CD14-positive monocyte (primary cell): ENCODE measurements at regions not wholly inside any gene's neighbourhood (a gene's known extent, or its start where the extent isn't known, plus 50 kb on each side); places are given as distances from the start of the nearest gene placed in this dataset.

Experiments
- DNase-seq, 3 donors: peaks; one replicate each; pipeline ENCODE4 v3.0.0-alpha.2; 2011 to 2022
- H2AFZ ChIP-seq: 2 replicates; pipeline ENCODE4 v1.6.0; 2012; ENCODE audit warnings: mild to moderate bottlenecking, low read depth, low read length, inconsistent platforms; ENCODE audit not compliant: insufficient read depth, poor library complexity, severe bottlenecking
- H3K27ac ChIP-seq, 2 donors: 1 replicate in 1 of 2; 2 replicates in 1 of 2; pipeline ENCODE4 v1.5.1; 2012 to 2013; ENCODE audit warnings: low read length in 2 of 2, control low read depth in 1 of 2, inconsistent platforms in 1 of 2, low read depth in 1 of 2, mild to moderate bottlenecking in 1 of 2
- H3K27me3 ChIP-seq, 2 donors: one replicate each; pipeline versions ENCODE4 v1.6.0 to v1.6.1; 2011 to 2013; ENCODE audit warnings: low read length in 2 of 2; ENCODE audit not compliant: control insufficient read depth in 2 of 2, insufficient read depth in 2 of 2
- H3K36me3 ChIP-seq, 2 donors: replicated peaks in 1 of 2; 1 replicate in 1 of 2; 2 replicates in 1 of 2; pipeline versions ENCODE4 v1.5.1 to v1.6.1; 2012 to 2013; ENCODE audit warnings: low read length in 2 of 2, control low read depth in 1 of 2, inconsistent platforms in 1 of 2, mild to moderate bottlenecking in 1 of 2; ENCODE audit not compliant: insufficient read depth in 2 of 2, control insufficient read depth in 1 of 2
- H3K4me1 ChIP-seq, 2 donors: 1 replicate in 1 of 2; 2 replicates in 1 of 2; pipeline versions ENCODE4 v1.5.1 to v1.6.1; 2012 to 2013; ENCODE audit warnings: low read length in 2 of 2, control low read depth in 1 of 2, inconsistent platforms in 1 of 2, mild to moderate bottlenecking in 1 of 2, moderate library complexity in 1 of 2; ENCODE audit not compliant: insufficient read depth in 2 of 2, control insufficient read depth in 1 of 2
- H3K4me2 ChIP-seq: replicated peaks from 2 replicates; pipeline ENCODE3; 2012; ENCODE audit warnings: low read length, moderate library complexity, mild to moderate bottlenecking; ENCODE audit not compliant: poor library complexity, severe bottlenecking; ENCODE audit errors: extremely low read depth
- H3K4me3 ChIP-seq, 3 experiments: fragments of 200-600 bp in 1 of 3; sonication (generic) in 1 of 3; replicated peaks in 1 of 3; 1 replicate in 2 of 3; 2 replicates in 1 of 3; pipeline ENCODE4 v1.5.1; 2011 to 2013; ENCODE audit warnings: low read length in 3 of 3, mild to moderate bottlenecking in 3 of 3, control low read depth in 2 of 3, low read depth in 2 of 3, inconsistent platforms in 1 of 3, moderate library complexity in 1 of 3
- H3K79me2 ChIP-seq: 2 replicates; pipeline ENCODE4 v1.6.0; 2012; ENCODE audit warnings: mild to moderate bottlenecking, control low read depth, inconsistent platforms, low read length, moderate library complexity; ENCODE audit not compliant: insufficient read depth
- H3K9ac ChIP-seq: 2 replicates; pipeline ENCODE4 v1.6.0; 2017; ENCODE audit warnings: low read length, mild to moderate bottlenecking; ENCODE audit not compliant: insufficient read depth, poor library complexity, severe bottlenecking
- H3K9me3 ChIP-seq, 2 donors: replicated peaks in 1 of 2; 1 replicate in 1 of 2; 2 replicates in 1 of 2; pipeline versions ENCODE4 v1.5.1 to v1.6.1; 2012 to 2013; ENCODE audit warnings: low read length in 2 of 2, control low read depth in 1 of 2; ENCODE audit not compliant: control insufficient read depth in 1 of 2, insufficient read depth in 1 of 2
- H4K20me1 ChIP-seq: 2 replicates; pipeline ENCODE4 v1.6.0; 2012; ENCODE audit warnings: mild to moderate bottlenecking, low read length, control low read depth, moderate library complexity; ENCODE audit not compliant: insufficient read depth
- H3K27ac Mint-ChIP-seq, 7 donors: one replicate each; pipeline ENCODE4 v1.8.0; 2020; ENCODE audit warnings: mild to moderate bottlenecking in 7 of 7, mixed read lengths in 7 of 7, moderate library complexity in 6 of 7, inconsistent platforms in 2 of 7
- H3K27me3 Mint-ChIP-seq, 3 donors: one replicate each; pipeline ENCODE4 v1.8.0; 2021 to 2022; ENCODE audit warnings: low read depth in 3 of 3, mild to moderate bottlenecking in 3 of 3, mixed read lengths in 3 of 3, moderate library complexity in 3 of 3, inconsistent platforms in 1 of 3
- H3K36me3 Mint-ChIP-seq, 2 donors: one replicate each; pipeline ENCODE4 v1.8.0; 2020; ENCODE audit warnings: mixed read lengths in 2 of 2, inconsistent platforms in 1 of 2, mild to moderate bottlenecking in 1 of 2
- H3K4me1 Mint-ChIP-seq: one replicate; pipeline ENCODE4 v1.8.0; 2020; ENCODE audit warnings: mild to moderate bottlenecking, mixed read lengths
- H3K4me3 Mint-ChIP-seq, 2 donors: one replicate each; pipeline ENCODE4 v1.8.0; 2020; ENCODE audit warnings: mild to moderate bottlenecking in 2 of 2, mixed read lengths in 2 of 2, moderate library complexity in 1 of 2
- H3K9me3 Mint-ChIP-seq, 7 donors: one replicate each; pipeline ENCODE4 v1.8.0; 2020 to 2022; ENCODE audit warnings: mixed read lengths in 7 of 7, mild to moderate bottlenecking in 6 of 7, moderate library complexity in 6 of 7, inconsistent platforms in 2 of 7
- WGBS: methylation state at CpG from one replicate; pipeline ENCODE4 v1.1.5; 2013; ENCODE audit warnings: missing lambda C conversion rate; ENCODE audit not compliant: insufficient coverage; 5-methylcytosine and 5-hydroxymethylcytosine counted together
- intact Hi-C, 2 donors: fragments of 100-400 bp; cut with micrococcal nuclease; formaldehyde crosslinking; loops; one replicate each; pipeline versions ENCODE4 v1.15.0 to v1.15.1; 2023
- TF ChIP-seq, protein P1 (sequence below): fragments of 200-600 bp; IDR thresholded peaks from one replicate; pipeline ENCODE4 v1.8.0; 2022; ENCODE audit warnings: antibody characterized with exemption, mild to moderate bottlenecking

GRCh38 chr13:31946091-31946770 is 85.3 kb upstream of the FRY start:
- H3K9me3 ChIP-seq = no peaks in the 10 kb centered on the region
- Mint-ChIP-seq H3K27ac (peak overlapping the region in 6 of 7 donors; percentile 30 to 88 (median 81)), H3K4me3 (no peak overlapping the region), H3K27me3 (no peaks in the 10 kb centered on the region), H3K9me3 (no peaks in the 10 kb centered on the region), H3K36me3 (peaks cover 41 to 51% of the 10 kb centered on the region in 2 donors), H3K4me1 (peaks cover 61% of the 10 kb centered on the region)
- no peak for DNase-seq
- no peak overlapping the region for H2AFZ ChIP-seq
- H4K20me1 ChIP-seq = no peaks in the 10 kb centered on the region
- no CpG with 5 or more reads among the region's 3 CpGs for WGBS
- intact Hi-C loops = no loop called here
- peak overlapping the region in 1 of 2 donors; percentile 68 for H3K27ac ChIP-seq
- no peaks in the 10 kb centered on the region for H3K27me3 ChIP-seq
- TF ChIP-seq, protein P1, sequence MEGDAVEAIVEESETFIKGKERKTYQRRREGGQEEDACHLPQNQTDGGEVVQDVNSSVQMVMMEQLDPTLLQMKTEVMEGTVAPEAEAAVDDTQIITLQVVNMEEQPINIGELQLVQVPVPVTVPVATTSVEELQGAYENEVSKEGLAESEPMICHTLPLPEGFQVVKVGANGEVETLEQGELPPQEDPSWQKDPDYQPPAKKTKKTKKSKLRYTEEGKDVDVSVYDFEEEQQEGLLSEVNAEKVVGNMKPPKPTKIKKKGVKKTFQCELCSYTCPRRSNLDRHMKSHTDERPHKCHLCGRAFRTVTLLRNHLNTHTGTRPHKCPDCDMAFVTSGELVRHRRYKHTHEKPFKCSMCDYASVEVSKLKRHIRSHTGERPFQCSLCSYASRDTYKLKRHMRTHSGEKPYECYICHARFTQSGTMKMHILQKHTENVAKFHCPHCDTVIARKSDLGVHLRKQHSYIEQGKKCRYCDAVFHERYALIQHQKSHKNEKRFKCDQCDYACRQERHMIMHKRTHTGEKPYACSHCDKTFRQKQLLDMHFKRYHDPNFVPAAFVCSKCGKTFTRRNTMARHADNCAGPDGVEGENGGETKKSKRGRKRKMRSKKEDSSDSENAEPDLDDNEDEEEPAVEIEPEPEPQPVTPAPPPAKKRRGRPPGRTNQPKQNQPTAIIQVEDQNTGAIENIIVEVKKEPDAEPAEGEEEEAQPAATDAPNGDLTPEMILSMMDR = no peak
- peaks cover 47 to 61% of the 10 kb centered on the region in 2 donors for H3K4me1 ChIP-seq
- H3K9ac ChIP-seq = no peak overlapping the region
- H3K4me3 ChIP-seq = no peak overlapping the region
- peaks cover 6 to 48% of the 10 kb centered on the region in 2 donors for H3K36me3 ChIP-seq
- no peaks in the 10 kb centered on the region for H3K79me2 ChIP-seq
- no peak overlapping the region for H3K4me2 ChIP-seq

GRCh38 chr13:31947105-31947504 is 84.5 kb upstream of the FRY start:
- Histone ChIP-seq H3K9ac (no peak overlapping the region), H3K4me1 (peaks cover 52 to 67% of the 10 kb centered on the region in 2 donors), H3K27me3 (no peaks in the 10 kb centered on the region), H3K9me3 (no peaks in the 10 kb centered on the region), H3K4me2 (no peak overlapping the region), H4K20me1 (no peaks in the 10 kb centered on the region), H2AFZ (no peak overlapping the region), H3K79me2 (no peaks in the 10 kb centered on the region), H3K4me3 (no peak overlapping the region), H3K36me3 (peaks cover 6 to 40% of the 10 kb centered on the region in 2 donors), H3K27ac (peak overlapping the region in 1 of 2 donors; percentile 5)
- no peak for DNase-seq
- H3K4me3 Mint-ChIP-seq = no peak overlapping the region
- H3K27ac Mint-ChIP-seq = peak overlapping the region in 5 of 7 donors; percentile 15 to 99 (median 47)
- H3K9me3 Mint-ChIP-seq = no peaks in the 10 kb centered on the region
- H3K36me3 Mint-ChIP-seq = peaks cover 32 to 43% of the 10 kb centered on the region in 2 donors
- TF ChIP-seq, protein P1 = no peak
- 100% methylated on average over 1 of the region's 2 CpGs for WGBS
- H3K4me1 Mint-ChIP-seq = peaks cover 66% of the 10 kb centered on the region
- intact Hi-C loops = no loop called here
- H3K27me3 Mint-ChIP-seq = no peaks in the 10 kb centered on the region
